Heart left ventricle (tissue), 13 donors: ENCODE measurements at regions not wholly inside any gene's neighbourhood (a gene's known extent, or its start where the extent isn't known, plus 50 kb on each side); places are given as distances from the start of the nearest gene placed in this dataset.

Experiments used
- POLR2A ChIP-seq, 2 donors: fragments of 450-650 bp; IDR thresholded peaks; one replicate each; pipeline ENCODE4 v1.6.1; 2017; ENCODE audit warnings: antibody characterized with exemption in 2 of 2, mild to moderate bottlenecking in 2 of 2, moderate library complexity in 2 of 2
- TF ChIP-seq, protein P1 (sequence below), 12 donors: fragments of 200-600 bp; sonication (generic) in 4 of 12; IDR thresholded peaks; one replicate each; pipeline versions ENCODE4 v1.5.0 to v1.8.0; 2018 to 2022; ENCODE audit warnings: antibody characterized with exemption in 12 of 12, mild to moderate bottlenecking in 5 of 12
- donor health status: ischemic (EF 13 %, LVEDD 7.1; RV severe dilation, severe dysfunction).
- donor health status: DM: no; HTN: yes; CAD: no.
- donor health status: DM: no; HTN: no; CAD: no.
- donor health status: ischemic (EF 25% LVEDD 6.9; RV normal size, moderate dysfunction).
- donor health status: ischemic (EF 25% LVEDD 5.7; RV mildly dilated, moderate dysfunction).
- donor health status: ischemic (EF 35%, LVEDD 5.7; RV mildly dilated, moderate dysfunction).
- donor health status: nonischemic (EF 11% LVEDD 7.7; RV severe dilation, severe dysfunction).
- donor health status: DM: yes; HTN: yes; CAD: no.
- donor health status: PGD.
- donor health status: ischemic (EF 29% LVEDD 5.4; RV normal size, mild dysfunction).
- donor health status: nonischemic (EF 23%, LVEDD 6.1; RV moderate dilation, normal function).

DNA sequence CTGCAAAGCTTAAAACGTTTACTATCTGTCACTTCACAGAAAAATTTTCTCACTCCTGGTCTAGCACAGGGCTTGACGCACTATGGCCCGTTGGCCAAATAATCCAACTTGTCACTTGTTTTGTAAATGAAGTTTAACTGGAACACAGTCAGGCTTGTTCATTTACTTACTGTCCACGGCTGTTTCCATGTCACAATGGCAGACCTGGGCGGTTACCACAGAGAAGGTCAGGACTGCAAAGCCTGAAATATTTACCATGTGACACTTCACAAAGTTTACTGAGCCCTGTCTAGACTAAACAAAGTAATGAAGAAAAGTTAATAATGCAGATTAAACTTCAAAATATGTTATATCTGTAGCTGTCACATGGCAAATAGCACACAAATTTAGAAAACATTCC, 273.0 kb upstream of the GYPC start:
- no peak for TF ChIP-seq POLR2A (IDR thresholded peaks at IDR 0.05)
- TF ChIP-seq, protein P1, sequence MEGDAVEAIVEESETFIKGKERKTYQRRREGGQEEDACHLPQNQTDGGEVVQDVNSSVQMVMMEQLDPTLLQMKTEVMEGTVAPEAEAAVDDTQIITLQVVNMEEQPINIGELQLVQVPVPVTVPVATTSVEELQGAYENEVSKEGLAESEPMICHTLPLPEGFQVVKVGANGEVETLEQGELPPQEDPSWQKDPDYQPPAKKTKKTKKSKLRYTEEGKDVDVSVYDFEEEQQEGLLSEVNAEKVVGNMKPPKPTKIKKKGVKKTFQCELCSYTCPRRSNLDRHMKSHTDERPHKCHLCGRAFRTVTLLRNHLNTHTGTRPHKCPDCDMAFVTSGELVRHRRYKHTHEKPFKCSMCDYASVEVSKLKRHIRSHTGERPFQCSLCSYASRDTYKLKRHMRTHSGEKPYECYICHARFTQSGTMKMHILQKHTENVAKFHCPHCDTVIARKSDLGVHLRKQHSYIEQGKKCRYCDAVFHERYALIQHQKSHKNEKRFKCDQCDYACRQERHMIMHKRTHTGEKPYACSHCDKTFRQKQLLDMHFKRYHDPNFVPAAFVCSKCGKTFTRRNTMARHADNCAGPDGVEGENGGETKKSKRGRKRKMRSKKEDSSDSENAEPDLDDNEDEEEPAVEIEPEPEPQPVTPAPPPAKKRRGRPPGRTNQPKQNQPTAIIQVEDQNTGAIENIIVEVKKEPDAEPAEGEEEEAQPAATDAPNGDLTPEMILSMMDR (IDR thresholded peaks at IDR 0.05) = no peak
